A673 (cell line): ENCODE measurements at regions not wholly inside any gene's neighbourhood (a gene's known extent, or its start where the extent isn't known, plus 50 kb on each side); places are given as distances from the start of the nearest gene placed in this dataset.

ENCODE experiments used
- EZH2 ChIP-seq: fragments of 200-600 bp; sonication (generic); IDR thresholded peaks from 2 replicates; pipeline ENCODE4 v1.6.1; 2017; ENCODE audit warnings: borderline replicate concordance, low read depth, mild to moderate bottlenecking, mixed read lengths, antibody characterized with exemption, low read length; ENCODE audit not compliant: poor library complexity, severe bottlenecking
- TF ChIP-seq, protein P1 (sequence below): fragments of 300-800, 200-600 bp; sonication (generic); conservative IDR thresholded peaks from 2 replicates; pipeline ENCODE4 v1.5.1; 2017; ENCODE audit warnings: low read depth, mild to moderate bottlenecking, antibody characterized with exemption, low read length, moderate library complexity, mixed read lengths

DNA sequence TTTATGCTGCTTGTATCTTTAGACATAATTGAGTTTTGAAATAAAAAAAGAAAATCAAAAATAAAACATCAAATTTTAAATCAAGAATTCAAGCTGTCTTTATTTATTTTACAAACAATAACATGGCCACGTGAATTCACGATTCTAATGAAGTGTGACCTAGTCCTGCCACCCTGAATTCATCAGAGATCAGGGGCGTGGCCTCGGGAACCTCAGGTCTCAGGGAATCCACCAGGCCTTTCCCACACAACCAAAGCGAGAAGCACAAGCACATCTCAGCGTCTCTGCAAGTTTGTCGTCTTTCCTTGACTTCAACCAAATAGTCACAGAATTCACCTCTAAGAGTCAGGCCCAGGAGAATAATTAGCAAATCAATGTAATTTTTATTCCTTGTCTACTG is 107.9 kb downstream of the DACT2 start:
- TF ChIP-seq, protein P1, sequence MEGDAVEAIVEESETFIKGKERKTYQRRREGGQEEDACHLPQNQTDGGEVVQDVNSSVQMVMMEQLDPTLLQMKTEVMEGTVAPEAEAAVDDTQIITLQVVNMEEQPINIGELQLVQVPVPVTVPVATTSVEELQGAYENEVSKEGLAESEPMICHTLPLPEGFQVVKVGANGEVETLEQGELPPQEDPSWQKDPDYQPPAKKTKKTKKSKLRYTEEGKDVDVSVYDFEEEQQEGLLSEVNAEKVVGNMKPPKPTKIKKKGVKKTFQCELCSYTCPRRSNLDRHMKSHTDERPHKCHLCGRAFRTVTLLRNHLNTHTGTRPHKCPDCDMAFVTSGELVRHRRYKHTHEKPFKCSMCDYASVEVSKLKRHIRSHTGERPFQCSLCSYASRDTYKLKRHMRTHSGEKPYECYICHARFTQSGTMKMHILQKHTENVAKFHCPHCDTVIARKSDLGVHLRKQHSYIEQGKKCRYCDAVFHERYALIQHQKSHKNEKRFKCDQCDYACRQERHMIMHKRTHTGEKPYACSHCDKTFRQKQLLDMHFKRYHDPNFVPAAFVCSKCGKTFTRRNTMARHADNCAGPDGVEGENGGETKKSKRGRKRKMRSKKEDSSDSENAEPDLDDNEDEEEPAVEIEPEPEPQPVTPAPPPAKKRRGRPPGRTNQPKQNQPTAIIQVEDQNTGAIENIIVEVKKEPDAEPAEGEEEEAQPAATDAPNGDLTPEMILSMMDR: no peak
- no peak for TF ChIP-seq EZH2
